ENCODE measurements at regions not wholly inside any gene's neighbourhood (a gene's known extent, or its start where the extent isn't known, plus 50 kb on each side); places are given as distances from the start of the nearest gene placed in this dataset.

- H3K4me1 Mint-ChIP-seq, result no peaks in the 10 kb centered on the region
- H3K27ac Mint-ChIP-seq, result no peak overlapping the region
- no peaks in the 10 kb centered on the region for H3K27me3 Mint-ChIP-seq
- DNase-seq, result no peak
- ATAC-seq, result no peak
- no peak overlapping the region for H3K4me3 Mint-ChIP-seq
- H3K36me3 Mint-ChIP-seq, result peaks cover 0 to 4% (median 0%) of the 10 kb centered on the region in 3 donors
- peaks cover 0 to 16% (median 12%) of the 10 kb centered on the region in 9 donors for H3K9me3 Mint-ChIP-seq
- POLR2A ChIA-PET, result no interaction called here
These were observed 1034.8 kb upstream of the RBFOX1 start for GRCh38 chr16:6297666-6298410.

GRCh38 chr16:6286176-6286575 is 1046.5 kb upstream of the RBFOX1 start:
- H3K27me3 Mint-ChIP-seq, result peaks cover 0 to 5% (median 0%) of the 10 kb centered on the region in 5 donors
- no peak for DNase-seq
- H3K4me1 Mint-ChIP-seq, result no peaks in the 10 kb centered on the region
- no peak overlapping the region for H3K4me3 Mint-ChIP-seq
- peaks cover 0 to 24% (median 11%) of the 10 kb centered on the region in 9 donors for H3K9me3 Mint-ChIP-seq
- POLR2A ChIA-PET, result no interaction called here
- ATAC-seq, result no peak
- H3K27ac Mint-ChIP-seq, result no peak overlapping the region
- peaks cover 0 to 5% (median 0%) of the 10 kb centered on the region in 3 donors for H3K36me3 Mint-ChIP-seq

- ATAC-seq, result no peak
- POLR2A ChIA-PET, result no interaction called here
These were observed 1047.9 kb upstream of the RBFOX1 start for GRCh38 chr16:6284731-6285130.

GRCh38 chr16:6281994-6282393 is 1050.7 kb upstream of the RBFOX1 start:
- H3K9me3 Mint-ChIP-seq, result peaks cover 0 to 13% (median 4%) of the 10 kb centered on the region in 9 donors
- POLR2A ChIA-PET, result no interaction called here
- no peaks in the 10 kb centered on the region for H3K4me1 Mint-ChIP-seq
- no peak for DNase-seq
- peaks cover 0 to 4% (median 0%) of the 10 kb centered on the region in 3 donors for H3K36me3 Mint-ChIP-seq
- ATAC-seq, result no peak
- H3K27me3 Mint-ChIP-seq, result peaks cover 0 to 4% (median 0%) of the 10 kb centered on the region in 5 donors
- H3K27ac Mint-ChIP-seq, result no peak overlapping the region
- no peak overlapping the region for H3K4me3 Mint-ChIP-seq

More at GRCh38 chr16:6284731-6285130, 1047.9 kb upstream of the RBFOX1 start:
- Mint-ChIP-seq H3K9me3 (peaks cover 0 to 16% (median 8%) of the 10 kb centered on the region in 9 donors), H3K27me3 (peaks cover 0 to 5% (median 0%) of the 10 kb centered on the region in 5 donors), H3K4me3 (no peak overlapping the region), H3K36me3 (peaks cover 0 to 3% (median 0%) of the 10 kb centered on the region in 3 donors), H3K27ac (no peak overlapping the region), H3K4me1 (no peaks in the 10 kb centered on the region)
- no peak for DNase-seq

GRCh38 chr16:6281274-6281673 is 1051.4 kb upstream of the RBFOX1 start:
- no peak overlapping the region for H3K27ac Mint-ChIP-seq
- POLR2A ChIA-PET, result no interaction called here

GRCh38 chr16:6280055-6280454 is 1052.6 kb upstream of the RBFOX1 start:
- Mint-ChIP-seq H3K4me3 (no peak overlapping the region), H3K27me3 (peaks cover 0 to 4% (median 0%) of the 10 kb centered on the region in 5 donors), H3K36me3 (peaks cover 0 to 4% (median 0%) of the 10 kb centered on the region in 3 donors), H3K4me1 (no peaks in the 10 kb centered on the region), H3K27ac (no peak overlapping the region), H3K9me3 (peaks cover 0 to 13% (median 3%) of the 10 kb centered on the region in 9 donors)
- DNase-seq (no peak), ATAC-seq (no peak)
- POLR2A ChIA-PET, result no interaction called here

More at GRCh38 chr16:6281274-6281673, 1051.4 kb upstream of the RBFOX1 start:
- DNase-seq (no peak), ATAC-seq (no peak)
- Mint-ChIP-seq H3K4me3 (no peak overlapping the region), H3K4me1 (no peaks in the 10 kb centered on the region), H3K27me3 (peaks cover 0 to 4% (median 0%) of the 10 kb centered on the region in 5 donors), H3K9me3 (peaks cover 0 to 11% (median 4%) of the 10 kb centered on the region in 9 donors), H3K36me3 (peaks cover 0 to 4% (median 0%) of the 10 kb centered on the region in 3 donors)

GRCh38 chr16:6279286-6279685 is 1053.4 kb upstream of the RBFOX1 start:
- peaks cover 0 to 4% (median 0%) of the 10 kb centered on the region in 5 donors for H3K27me3 Mint-ChIP-seq
- H3K4me1 Mint-ChIP-seq, result no peaks in the 10 kb centered on the region
- POLR2A ChIA-PET, result no interaction called here
- H3K9me3 Mint-ChIP-seq, result peaks cover 0 to 18% (median 5%) of the 10 kb centered on the region in 9 donors
- no peak overlapping the region for H3K27ac Mint-ChIP-seq
- no peak overlapping the region for H3K4me3 Mint-ChIP-seq
- peaks cover 0 to 4% (median 0%) of the 10 kb centered on the region in 3 donors for H3K36me3 Mint-ChIP-seq
- DNase-seq (no peak), ATAC-seq (no peak)

- H3K4me1 Mint-ChIP-seq, result no peaks in the 10 kb centered on the region
- ATAC-seq, result no peak
- DNase-seq, result no peak
- POLR2A ChIA-PET, result no interaction called here
- H3K4me3 Mint-ChIP-seq, result no peak overlapping the region
- peaks cover 0 to 4% (median 0%) of the 10 kb centered on the region in 3 donors for H3K36me3 Mint-ChIP-seq
- H3K27me3 Mint-ChIP-seq, result no peaks in the 10 kb centered on the region
- H3K9me3 Mint-ChIP-seq, result peaks cover 0 to 25% (median 4%) of the 10 kb centered on the region in 9 donors
- no peak overlapping the region for H3K27ac Mint-ChIP-seq
These were observed 1058.3 kb upstream of the RBFOX1 start for GRCh38 chr16:6274351-6274750.

- ATAC-seq (no peak), DNase-seq (no peak)
- peaks cover 2 to 27% (median 8%) of the 10 kb centered on the region in 9 donors for H3K9me3 Mint-ChIP-seq
- H3K4me1 Mint-ChIP-seq, result no peaks in the 10 kb centered on the region
- H3K27ac Mint-ChIP-seq, result no peak overlapping the region
- H3K27me3 Mint-ChIP-seq, result no peaks in the 10 kb centered on the region
- POLR2A ChIA-PET, result no interaction called here
- H3K4me3 Mint-ChIP-seq, result no peak overlapping the region
- peaks cover 0 to under 1% (median 0%) of the 10 kb centered on the region in 3 donors for H3K36me3 Mint-ChIP-seq
These were observed 1065.0 kb upstream of the RBFOX1 start for GRCh38 chr16:6267682-6268081.

GRCh38 chr16:6266703-6267102 is 1065.9 kb upstream of the RBFOX1 start:
- H3K36me3 Mint-ChIP-seq, result peaks cover 0 to 3% (median 0%) of the 10 kb centered on the region in 3 donors
- DNase-seq (no peak), ATAC-seq (no peak)
- POLR2A ChIA-PET, result no interaction called here
- no peaks in the 10 kb centered on the region for H3K4me1 Mint-ChIP-seq
- no peaks in the 10 kb centered on the region for H3K27me3 Mint-ChIP-seq
- no peak overlapping the region for H3K4me3 Mint-ChIP-seq
- peaks cover 2 to 34% (median 8%) of the 10 kb centered on the region in 9 donors for H3K9me3 Mint-ChIP-seq
- H3K27ac Mint-ChIP-seq, result no peak overlapping the region

- H3K27me3 Mint-ChIP-seq, result no peaks in the 10 kb centered on the region
- H3K27ac Mint-ChIP-seq, result no peak overlapping the region
- POLR2A ChIA-PET, result no interaction called here
- peaks cover 0 to 3% (median 0%) of the 10 kb centered on the region in 3 donors for H3K36me3 Mint-ChIP-seq
- no peak overlapping the region for H3K4me3 Mint-ChIP-seq
- DNase-seq (no peak), ATAC-seq (no peak)
- H3K9me3 Mint-ChIP-seq, result peaks cover 2 to 31% (median 8%) of the 10 kb centered on the region in 9 donors
- H3K4me1 Mint-ChIP-seq, result no peaks in the 10 kb centered on the region
These were observed 1066.7 kb upstream of the RBFOX1 start for GRCh38 chr16:6265968-6266367.

- Mint-ChIP-seq H3K36me3 (peaks cover 0 to 11% (median 0%) of the 10 kb centered on the region in 3 donors), H3K4me1 (no peaks in the 10 kb centered on the region), H3K27ac (no peak overlapping the region), H3K9me3 (peaks cover 2 to 39% (median 14%) of the 10 kb centered on the region in 9 donors), H3K27me3 (no peaks in the 10 kb centered on the region), H3K4me3 (no peak overlapping the region)
- POLR2A ChIA-PET, result no interaction called here
- DNase-seq (no peak), ATAC-seq (no peak)
These were observed 1074.6 kb upstream of the RBFOX1 start for GRCh38 chr16:6258056-6258455.

- no peak overlapping the region for H3K4me3 Mint-ChIP-seq
- no peak overlapping the region for H3K27ac Mint-ChIP-seq
These were observed 1080.1 kb upstream of the RBFOX1 start for GRCh38 chr16:6252541-6252940.

More at GRCh38 chr16:6252541-6252940, 1080.1 kb upstream of the RBFOX1 start:
- Mint-ChIP-seq H3K9me3 (peaks cover 2 to 39% (median 13%) of the 10 kb centered on the region in 9 donors), H3K27me3 (peaks cover 0 to 3% (median 0%) of the 10 kb centered on the region in 5 donors), H3K36me3 (peaks cover 0 to 7% (median 0%) of the 10 kb centered on the region in 3 donors), H3K4me1 (no peaks in the 10 kb centered on the region)
- POLR2A ChIA-PET, result no interaction called here
- DNase-seq (no peak), ATAC-seq (no peak)

Data from naive thymus-derived CD8-positive, alpha-beta T cell (primary cell).